Mesothelial cell of epicardium (in vitro differentiated cells): ENCODE measurements at regions not wholly inside any gene's neighbourhood (a gene's known extent, or its start where the extent isn't known, plus 50 kb on each side); places are given as distances from the start of the nearest gene placed in this dataset.

ENCODE experiments used
- DNase-seq, 2 experiments: peaks; one replicate each; pipeline ENCODE4 v3.0.0; 2021; ENCODE audit warnings: low spot score in 2 of 2; ENCODE audit not compliant: unreplicated experiment in 2 of 2
- H3K27ac Mint-ChIP-seq: 2 replicates; pipeline ENCODE4 v1.8.0; 2021; ENCODE audit warnings: mixed read lengths
- H3K27me3 Mint-ChIP-seq: 2 replicates; pipeline ENCODE4 v1.8.0; 2021; ENCODE audit warnings: low read depth, mixed read lengths
- H3K36me3 Mint-ChIP-seq: 2 replicates; pipeline ENCODE4 v1.8.0; 2021; ENCODE audit warnings: mixed read lengths
- H3K4me1 Mint-ChIP-seq: 2 replicates; pipeline ENCODE4 v1.8.0; 2021; ENCODE audit warnings: mixed read lengths
- H3K4me3 Mint-ChIP-seq: 2 replicates; pipeline ENCODE4 v1.8.0; 2021; ENCODE audit warnings: mild to moderate bottlenecking, moderate library complexity, mixed read lengths
- H3K9me3 Mint-ChIP-seq: 2 replicates; pipeline ENCODE4 v1.8.0; 2021; ENCODE audit warnings: mixed read lengths
- CTCF ChIP-seq: fragments of 200-600 bp; sonication (generic); IDR thresholded peaks from one replicate; pipeline ENCODE4 v1.5.0; 2021; ENCODE audit warnings: antibody characterized with exemption; ENCODE audit not compliant: unreplicated experiment

- no peak for DNase-seq
- Mint-ChIP-seq H3K4me3 (no peak overlapping the region), H3K27me3 (no peaks in the 10 kb centered on the region), H3K9me3 (no peaks in the 10 kb centered on the region), H3K36me3 (no peaks in the 10 kb centered on the region), H3K27ac (no peak overlapping the region), H3K4me1 (peaks cover 8% of the 10 kb centered on the region)
- TF ChIP-seq CTCF: no peak
These were observed 2380.9 kb downstream of the PCDH9 start for GRCh38 chr13:64849196-64849595.

- DNase-seq: no peak
- H3K4me3 Mint-ChIP-seq: no peak overlapping the region
- H3K36me3 Mint-ChIP-seq: no peaks in the 10 kb centered on the region
- peaks cover 3% of the 10 kb centered on the region for H3K4me1 Mint-ChIP-seq
- no peak for TF ChIP-seq CTCF
- H3K9me3 Mint-ChIP-seq: no peaks in the 10 kb centered on the region
- no peak overlapping the region for H3K27ac Mint-ChIP-seq
- no peaks in the 10 kb centered on the region for H3K27me3 Mint-ChIP-seq
These were observed 2382.4 kb downstream of the PCDH9 start for GRCh38 chr13:64847767-64848166.

GRCh38 chr13:64845110-64845509, 2385.0 kb downstream of the PCDH9 start:
- Mint-ChIP-seq H3K27ac (no peak overlapping the region), H3K4me3 (no peak overlapping the region), H3K9me3 (no peaks in the 10 kb centered on the region), H3K27me3 (no peaks in the 10 kb centered on the region), H3K4me1 (peaks cover 3% of the 10 kb centered on the region), H3K36me3 (no peaks in the 10 kb centered on the region)
- no peak for DNase-seq
- TF ChIP-seq CTCF: no peak

GRCh38 chr13:64819081-64819480, 2411.1 kb downstream of the PCDH9 start:
- H3K9me3 Mint-ChIP-seq: peaks cover 18% of the 10 kb centered on the region
- no peak for TF ChIP-seq CTCF
- no peaks in the 10 kb centered on the region for H3K27me3 Mint-ChIP-seq
- H3K4me1 Mint-ChIP-seq: no peaks in the 10 kb centered on the region
- no peaks in the 10 kb centered on the region for H3K36me3 Mint-ChIP-seq
- DNase-seq: no peak
- no peak overlapping the region for H3K27ac Mint-ChIP-seq
- H3K4me3 Mint-ChIP-seq: no peak overlapping the region

- Mint-ChIP-seq H3K36me3 (no peaks in the 10 kb centered on the region), H3K27ac (no peak overlapping the region), H3K9me3 (peaks cover 18% of the 10 kb centered on the region)
These were observed 2412.4 kb downstream of the PCDH9 start for GRCh38 chr13:64817691-64818090.

More at GRCh38 chr13:64817691-64818090, 2412.4 kb downstream of the PCDH9 start:
- Mint-ChIP-seq H3K27me3 (no peaks in the 10 kb centered on the region), H3K4me1 (peaks cover 3% of the 10 kb centered on the region), H3K4me3 (no peak overlapping the region)
- no peak for DNase-seq
- no peak for TF ChIP-seq CTCF
